Nephron progenitor cell (in vitro differentiated cells): ENCODE measurements at regions not wholly inside any gene's neighbourhood (a gene's known extent, or its start where the extent isn't known, plus 50 kb on each side); places are given as distances from the start of the nearest gene placed in this dataset.

Source experiments
- DNase-seq: peaks from one replicate; pipeline ENCODE4 v3.0.0; 2021
- H3K27ac Mint-ChIP-seq: 2 replicates; pipeline ENCODE4 v1.8.0; 2021; ENCODE audit warnings: mild to moderate bottlenecking, moderate library complexity, mixed read lengths
- H3K27me3 Mint-ChIP-seq: 2 replicates; pipeline ENCODE4 v1.8.0; 2021; ENCODE audit warnings: mild to moderate bottlenecking, low read depth, mixed read lengths; ENCODE audit not compliant: poor library complexity
- H3K36me3 Mint-ChIP-seq: 2 replicates; pipeline ENCODE4 v1.8.0; 2021; ENCODE audit warnings: low read depth, mixed read lengths
- H3K4me1 Mint-ChIP-seq: 2 replicates; pipeline ENCODE4 v1.8.0; 2021; ENCODE audit warnings: mixed read lengths
- H3K4me3 Mint-ChIP-seq: 2 replicates; pipeline ENCODE4 v1.8.0; 2021; ENCODE audit warnings: mild to moderate bottlenecking, moderate library complexity, mixed read lengths
- H3K9me3 Mint-ChIP-seq: 2 replicates; pipeline ENCODE4 v1.8.0; 2021; ENCODE audit warnings: mild to moderate bottlenecking, moderate library complexity, mixed read lengths
- CTCF ChIP-seq: fragments of 200-600 bp; sonication (generic); IDR thresholded peaks from 2 replicates; pipeline ENCODE4 v1.5.0; 2021; ENCODE audit warnings: antibody characterized with exemption

- Mint-ChIP-seq H3K9me3 (peaks cover 12% of the 10 kb centered on the region), H3K27ac (no peak overlapping the region), H3K4me3 (no peak overlapping the region), H3K27me3 (no peaks in the 10 kb centered on the region), H3K36me3 (no peaks in the 10 kb centered on the region), H3K4me1 (peaks cover 2% of the 10 kb centered on the region)
- TF ChIP-seq CTCF, result no peak
- DNase-seq, result no peak
Observed at GRCh38 chr3:68234076-68234780, 579.8 kb upstream of the SUCLG2 start.

GRCh38 chr3:68228856-68229255, 574.4 kb upstream of the SUCLG2 start:
- H3K4me3 Mint-ChIP-seq, result no peak overlapping the region
- no peaks in the 10 kb centered on the region for H3K4me1 Mint-ChIP-seq
- no peaks in the 10 kb centered on the region for H3K36me3 Mint-ChIP-seq
- DNase-seq, result no peak
- no peak for TF ChIP-seq CTCF
- H3K27ac Mint-ChIP-seq, result no peak overlapping the region
- peaks cover 12% of the 10 kb centered on the region for H3K9me3 Mint-ChIP-seq
- peaks cover 13% of the 10 kb centered on the region for H3K27me3 Mint-ChIP-seq

GRCh38 chr3:68220832-68221231, 566.4 kb upstream of the SUCLG2 start:
- Mint-ChIP-seq H3K4me1 (no peaks in the 10 kb centered on the region), H3K27ac (no peak overlapping the region), H3K9me3 (no peaks in the 10 kb centered on the region), H3K36me3 (no peaks in the 10 kb centered on the region), H3K4me3 (no peak overlapping the region), H3K27me3 (peaks cover 2% of the 10 kb centered on the region)
- TF ChIP-seq CTCF, result no peak
- no peak for DNase-seq

GRCh38 chr3:68211637-68212036, 557.2 kb upstream of the SUCLG2 start:
- H3K4me1 Mint-ChIP-seq, result no peaks in the 10 kb centered on the region
- H3K36me3 Mint-ChIP-seq, result no peaks in the 10 kb centered on the region
- no peak overlapping the region for H3K4me3 Mint-ChIP-seq

GRCh38 chr3:68210635-68211034, 556.2 kb upstream of the SUCLG2 start:
- Mint-ChIP-seq H3K27me3 (no peaks in the 10 kb centered on the region), H3K4me1 (no peaks in the 10 kb centered on the region), H3K9me3 (no peaks in the 10 kb centered on the region), H3K4me3 (no peak overlapping the region), H3K36me3 (no peaks in the 10 kb centered on the region), H3K27ac (no peak overlapping the region)
- DNase-seq, result no peak
- no peak for TF ChIP-seq CTCF

More at GRCh38 chr3:68211637-68212036, 557.2 kb upstream of the SUCLG2 start:
- DNase-seq, result no peak
- H3K27ac Mint-ChIP-seq, result no peak overlapping the region
- no peak for TF ChIP-seq CTCF
- no peaks in the 10 kb centered on the region for H3K27me3 Mint-ChIP-seq
- no peaks in the 10 kb centered on the region for H3K9me3 Mint-ChIP-seq

- Mint-ChIP-seq H3K27ac (no peak overlapping the region), H3K27me3 (no peaks in the 10 kb centered on the region), H3K36me3 (no peaks in the 10 kb centered on the region), H3K4me1 (no peaks in the 10 kb centered on the region), H3K4me3 (no peak overlapping the region), H3K9me3 (peaks cover 6% of the 10 kb centered on the region)
- TF ChIP-seq CTCF, result no peak
- DNase-seq, result no peak
Observed at GRCh38 chr3:68207327-68207726, 552.9 kb upstream of the SUCLG2 start.
